ENCODE measurements at regions not wholly inside any gene's neighbourhood (a gene's known extent, or its start where the extent isn't known, plus 50 kb on each side); places are given as distances from the start of the nearest gene placed in this dataset.
"Not testable (repeated sequence)": the region's sequence is repeated elsewhere in the genome, so short reads cannot be mapped to it uniquely, and the experiment has no call there.

DNA sequence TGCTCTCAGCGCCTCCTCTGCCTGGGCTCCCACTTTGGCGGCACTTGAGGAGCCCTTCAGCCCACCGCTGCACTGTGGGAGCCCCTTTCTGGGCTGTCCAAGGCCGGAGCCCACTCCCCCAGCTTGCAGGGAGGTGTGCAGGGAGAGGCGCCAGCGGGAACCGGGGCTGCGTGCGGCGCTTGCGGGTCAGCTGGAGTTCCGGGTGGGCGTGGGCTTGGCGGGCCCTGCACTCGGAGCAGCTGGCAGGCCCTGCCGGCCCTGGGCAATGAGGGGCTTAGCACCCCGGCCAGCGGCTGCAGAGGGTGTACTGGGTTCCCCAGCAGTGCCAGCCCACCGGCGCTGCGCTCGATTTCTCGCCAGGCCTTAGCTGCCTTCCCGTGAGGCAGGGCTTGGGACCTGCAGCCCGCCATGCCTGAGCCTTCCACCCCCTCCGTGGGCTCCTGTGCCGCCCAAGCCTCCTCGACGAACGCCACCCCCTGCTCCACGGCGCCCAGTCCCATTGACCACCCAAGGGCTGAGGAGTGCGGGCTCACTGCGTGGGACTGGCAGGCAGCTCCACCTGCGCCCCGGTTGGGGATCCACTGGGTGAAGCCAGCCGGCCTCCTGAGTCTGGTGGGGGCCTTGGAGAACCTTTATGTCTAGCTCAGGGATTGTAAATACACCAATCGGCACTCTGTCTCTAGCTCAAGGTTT, 122.3 kb downstream of the FSCB start:
- DNase-seq; H3K27me3 Mint-ChIP-seq; H3K27ac ChIP-seq (ENCODE audit: low read length in 2 of 2); H3K79me2 ChIP-seq (ENCODE audit: control insufficient read depth, insufficient read depth, low read length); H3K4me1 ChIP-seq (ENCODE audit: control insufficient read depth in 2 of 2, insufficient read depth in 2 of 2, low read length in 2 of 2); H3K9ac ChIP-seq (ENCODE audit: low read length); H3K27ac Mint-ChIP-seq; ATAC-seq (ENCODE audit: low read depth); CTCF ChIA-PET; POLR2A ChIA-PET; H3K4me1 Mint-ChIP-seq; H2AFZ ChIP-seq (ENCODE audit: insufficient read depth, low read depth, low read length, poor library complexity, severe bottlenecking); H3K4me3 Mint-ChIP-seq; H4K20me1 ChIP-seq (ENCODE audit: control insufficient read depth, insufficient read depth, low read length, poor library complexity, severe bottlenecking); H3K9me3 Mint-ChIP-seq (ENCODE audit: insufficient read depth); H3K4me2 ChIP-seq (replicated peaks; ENCODE audit: low read depth, low read length, poor library complexity, severe bottlenecking); H3K4me3 ChIP-seq (ENCODE audit: control extremely low read depth in 1 of 5, extremely low read depth in 1 of 5, insufficient read depth in 1 of 5, low read depth in 2 of 5, low read length in 4 of 5); H3K9me3 ChIP-seq (ENCODE audit: control extremely low read depth in 1 of 3, control insufficient read depth in 2 of 3, insufficient read depth in 1 of 3, low read length in 2 of 3); H3K36me3 ChIP-seq (replicated peaks in 1 of 2; ENCODE audit: control extremely low read depth in 1 of 2, control insufficient read depth in 1 of 2, extremely low read depth in 1 of 2, insufficient read depth in 2 of 2, low read length in 1 of 2); intact Hi-C loops (cut with micrococcal nuclease); H3K27me3 ChIP-seq (replicated peaks in 1 of 4; ENCODE audit: control extremely low read depth in 1 of 4, control insufficient read depth in 3 of 4, insufficient read depth in 4 of 4, low read length in 3 of 4): not testable (repeated sequence)
- 96% methylated on average over 33 of the region's 38 CpGs for WGBS (ENCODE audit: insufficient coverage)

DNA sequence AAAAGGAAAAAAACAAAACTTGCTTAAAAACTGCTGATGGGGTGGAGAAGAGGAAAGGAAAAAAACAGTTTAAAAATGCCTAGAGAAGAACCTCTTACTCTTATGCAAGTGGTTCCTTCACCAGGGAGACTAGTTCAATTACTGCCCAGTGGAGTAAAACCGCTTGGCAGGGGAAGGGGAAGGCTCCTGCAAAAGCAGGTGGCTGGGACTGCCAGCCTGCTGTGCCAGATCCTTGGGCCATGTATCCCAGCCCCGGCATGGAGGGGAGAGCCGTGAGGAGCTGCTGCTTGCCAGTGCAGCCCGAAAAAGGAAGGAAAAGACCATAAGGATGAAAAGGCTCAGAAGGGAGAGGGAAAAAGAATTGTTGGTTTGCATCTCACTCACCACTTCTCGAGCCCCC, 123.0 kb downstream of the FSCB start:
- Mint-ChIP-seq H3K9me3 (ENCODE audit: insufficient read depth) (no peaks in the 10 kb centered on the region), H3K27ac (no peak overlapping the region), H3K27me3 (no peaks in the 10 kb centered on the region), H3K4me1 (no peaks in the 10 kb centered on the region), H3K4me3 (no peak overlapping the region)
- Histone ChIP-seq H2AFZ (ENCODE audit: insufficient read depth, low read depth, low read length, poor library complexity, severe bottlenecking) (no peak overlapping the region), H3K9ac (ENCODE audit: low read length) (no peak overlapping the region), H3K27me3 (replicated peaks in 1 of 4; ENCODE audit: control extremely low read depth in 1 of 4, control insufficient read depth in 3 of 4, insufficient read depth in 4 of 4, low read length in 3 of 4) (no peaks in the 10 kb centered on the region), H3K4me1 (ENCODE audit: control insufficient read depth in 2 of 2, insufficient read depth in 2 of 2, low read length in 2 of 2) (no peaks in the 10 kb centered on the region), H3K4me2 (replicated peaks; ENCODE audit: low read depth, low read length, poor library complexity, severe bottlenecking) (no peak overlapping the region), H3K27ac (ENCODE audit: low read length in 2 of 2) (no peak overlapping the region), H3K79me2 (ENCODE audit: control insufficient read depth, insufficient read depth, low read length) (no peaks in the 10 kb centered on the region), H3K4me3 (ENCODE audit: control extremely low read depth in 1 of 5, extremely low read depth in 1 of 5, insufficient read depth in 1 of 5, low read depth in 2 of 5, low read length in 4 of 5) (no peak overlapping the region), H4K20me1 (ENCODE audit: control insufficient read depth, insufficient read depth, low read length, poor library complexity, severe bottlenecking) (no peaks in the 10 kb centered on the region), H3K9me3 (ENCODE audit: control extremely low read depth in 1 of 3, control insufficient read depth in 2 of 3, insufficient read depth in 1 of 3, low read length in 2 of 3) (peaks cover 0 to 7% (median 0%) of the 10 kb centered on the region in 3 donors), H3K36me3 (replicated peaks in 1 of 2; ENCODE audit: control extremely low read depth in 1 of 2, control insufficient read depth in 1 of 2, extremely low read depth in 1 of 2, insufficient read depth in 2 of 2, low read length in 1 of 2) (no peaks in the 10 kb centered on the region)
- intact Hi-C loops (cut with micrococcal nuclease), result no loop called here
- ATAC-seq (ENCODE audit: low read depth) (no peak), DNase-seq (no peak)
- WGBS (ENCODE audit: insufficient coverage), result 92% methylated on average over 5 of the region's 5 CpGs
- TF ChIP-seq, protein P1, sequence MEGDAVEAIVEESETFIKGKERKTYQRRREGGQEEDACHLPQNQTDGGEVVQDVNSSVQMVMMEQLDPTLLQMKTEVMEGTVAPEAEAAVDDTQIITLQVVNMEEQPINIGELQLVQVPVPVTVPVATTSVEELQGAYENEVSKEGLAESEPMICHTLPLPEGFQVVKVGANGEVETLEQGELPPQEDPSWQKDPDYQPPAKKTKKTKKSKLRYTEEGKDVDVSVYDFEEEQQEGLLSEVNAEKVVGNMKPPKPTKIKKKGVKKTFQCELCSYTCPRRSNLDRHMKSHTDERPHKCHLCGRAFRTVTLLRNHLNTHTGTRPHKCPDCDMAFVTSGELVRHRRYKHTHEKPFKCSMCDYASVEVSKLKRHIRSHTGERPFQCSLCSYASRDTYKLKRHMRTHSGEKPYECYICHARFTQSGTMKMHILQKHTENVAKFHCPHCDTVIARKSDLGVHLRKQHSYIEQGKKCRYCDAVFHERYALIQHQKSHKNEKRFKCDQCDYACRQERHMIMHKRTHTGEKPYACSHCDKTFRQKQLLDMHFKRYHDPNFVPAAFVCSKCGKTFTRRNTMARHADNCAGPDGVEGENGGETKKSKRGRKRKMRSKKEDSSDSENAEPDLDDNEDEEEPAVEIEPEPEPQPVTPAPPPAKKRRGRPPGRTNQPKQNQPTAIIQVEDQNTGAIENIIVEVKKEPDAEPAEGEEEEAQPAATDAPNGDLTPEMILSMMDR (IDR thresholded peaks at IDR 0.05), result no peak
- no peak for TF ChIP-seq EZH2 (IDR thresholded peaks at IDR 0.05; ENCODE audit: borderline replicate concordance, insufficient read depth, low read depth, low read length, poor library complexity, severe bottlenecking)
- POLR2A ChIA-PET, result no interaction called here
- CTCF ChIA-PET, result no interaction called here

Data from B cell (primary cell).